Left lung (tissue), 4 donors: ENCODE measurements at regions not wholly inside any gene's neighbourhood (a gene's known extent, or its start where the extent isn't known, plus 50 kb on each side); places are given as distances from the start of the nearest gene placed in this dataset.

ENCODE experiments used
- ATAC-seq: fragments of 200-7000 bp; cut with Tn5 transposase; one replicate; pipeline ENCODE4 v1.9.1; 2020; ENCODE audit warnings: moderate library complexity
- DNase-seq, 4 donors: peaks; one replicate each; pipeline ENCODE4 v3.0.0-alpha.2; 2013 to 2020
- H3K27ac ChIP-seq, 2 donors: fragments of 200-600 bp; sonication (generic) in 1 of 2; one replicate each; pipeline versions ENCODE4 v1.5.0 to v1.8.0; 2020 to 2021
- H3K27me3 ChIP-seq, 2 donors: fragments of 200-600 bp; sonication (generic) in 1 of 2; one replicate each; pipeline versions ENCODE4 v1.5.0 to v1.8.0; 2020 to 2021
- H3K36me3 ChIP-seq, 2 donors: fragments of 200-600 bp; sonication (generic) in 1 of 2; one replicate each; pipeline versions ENCODE4 v1.5.0 to v1.8.0; 2020 to 2021
- H3K4me1 ChIP-seq, 2 donors: fragments of 200-600 bp; one replicate each; pipeline ENCODE4 v1.8.0; 2021
- H3K4me3 ChIP-seq, 2 donors: fragments of 200-600 bp; sonication (generic) in 1 of 2; one replicate each; pipeline versions ENCODE4 v1.5.0 to v1.8.0; 2020 to 2021; ENCODE audit warnings: mild to moderate bottlenecking in 1 of 2
- H3K9me3 ChIP-seq, 2 donors: fragments of 200-600 bp; sonication (generic) in 1 of 2; one replicate each; pipeline versions ENCODE4 v1.5.0 to v1.8.0; 2020 to 2021
- intact Hi-C, 2 donors: fragments of 100-400 bp; cut with DNase I; formaldehyde crosslinking; loops; one replicate each; pipeline versions ENCODE4 v1.11.2 to v1.14.2; 2022
- TF ChIP-seq, protein P1 (sequence below), 2 donors: fragments of 200-600 bp; sonication (generic) in 1 of 2; IDR thresholded peaks; one replicate each; pipeline versions ENCODE4 v1.5.0 to v1.8.0; 2021; ENCODE audit warnings: antibody characterized with exemption in 2 of 2
- donor health status: DM: no; HTN: yes; CAD: no.
- donor health status: DM: no; HTN: no; CAD: no.

DNA sequence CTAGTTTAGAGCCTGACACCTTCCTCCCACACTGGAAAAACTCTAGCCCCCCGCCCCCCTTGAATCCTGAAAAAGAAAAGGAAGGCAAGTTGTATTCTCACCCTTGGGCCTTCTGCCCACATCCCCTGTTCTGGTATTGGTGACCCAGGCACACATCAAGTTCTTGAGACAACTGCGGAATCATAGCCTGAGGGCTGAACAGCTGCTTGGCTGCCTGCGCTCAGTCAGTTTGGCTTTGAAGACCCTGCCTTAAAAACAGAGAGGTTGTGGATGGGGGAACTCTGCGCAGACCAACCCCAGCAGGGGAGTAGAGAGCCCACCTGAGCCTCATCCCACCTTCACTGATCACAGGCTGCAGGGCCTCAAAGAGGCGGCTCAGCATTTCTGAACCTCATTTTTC lies 229.2 kb downstream of the ANAPC1 start:
- intact Hi-C loops = no loop called here
- peaks cover 8 to 10% of the 10 kb centered on the region in 2 donors for H3K4me1 ChIP-seq
- no peak overlapping the region for H3K4me3 ChIP-seq
- no peaks in the 10 kb centered on the region for H3K27me3 ChIP-seq
- DNase-seq (no peak), ATAC-seq (no peak)
- H3K9me3 ChIP-seq = no peaks in the 10 kb centered on the region
- H3K27ac ChIP-seq = no peak overlapping the region
- H3K36me3 ChIP-seq = no peaks in the 10 kb centered on the region
- TF ChIP-seq, protein P1, sequence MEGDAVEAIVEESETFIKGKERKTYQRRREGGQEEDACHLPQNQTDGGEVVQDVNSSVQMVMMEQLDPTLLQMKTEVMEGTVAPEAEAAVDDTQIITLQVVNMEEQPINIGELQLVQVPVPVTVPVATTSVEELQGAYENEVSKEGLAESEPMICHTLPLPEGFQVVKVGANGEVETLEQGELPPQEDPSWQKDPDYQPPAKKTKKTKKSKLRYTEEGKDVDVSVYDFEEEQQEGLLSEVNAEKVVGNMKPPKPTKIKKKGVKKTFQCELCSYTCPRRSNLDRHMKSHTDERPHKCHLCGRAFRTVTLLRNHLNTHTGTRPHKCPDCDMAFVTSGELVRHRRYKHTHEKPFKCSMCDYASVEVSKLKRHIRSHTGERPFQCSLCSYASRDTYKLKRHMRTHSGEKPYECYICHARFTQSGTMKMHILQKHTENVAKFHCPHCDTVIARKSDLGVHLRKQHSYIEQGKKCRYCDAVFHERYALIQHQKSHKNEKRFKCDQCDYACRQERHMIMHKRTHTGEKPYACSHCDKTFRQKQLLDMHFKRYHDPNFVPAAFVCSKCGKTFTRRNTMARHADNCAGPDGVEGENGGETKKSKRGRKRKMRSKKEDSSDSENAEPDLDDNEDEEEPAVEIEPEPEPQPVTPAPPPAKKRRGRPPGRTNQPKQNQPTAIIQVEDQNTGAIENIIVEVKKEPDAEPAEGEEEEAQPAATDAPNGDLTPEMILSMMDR (IDR thresholded peaks at IDR 0.05) = no peak

DNA sequence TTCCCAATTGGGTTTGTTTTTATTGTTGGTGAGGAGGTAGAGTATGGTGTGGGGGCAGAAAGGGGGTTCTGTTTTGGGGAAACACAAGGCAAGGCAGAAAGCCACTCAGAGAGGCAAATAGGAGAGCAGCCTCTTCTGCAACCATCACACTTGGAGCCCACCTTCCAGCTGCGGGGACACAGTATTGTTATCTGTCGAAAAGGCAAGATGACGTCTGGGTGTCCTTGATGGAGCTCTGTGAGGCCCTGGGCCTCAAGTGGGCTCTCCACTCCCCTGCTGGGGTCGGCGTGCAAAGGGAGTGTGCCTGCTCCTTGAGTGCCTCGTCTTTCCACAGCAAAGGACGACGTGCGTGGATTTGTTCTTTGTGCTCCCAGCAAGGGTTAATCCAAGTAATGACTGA lies 227.6 kb downstream of the ANAPC1 start:
- H3K36me3 ChIP-seq = no peaks in the 10 kb centered on the region
- peaks cover 10 to 26% of the 10 kb centered on the region in 2 donors for H3K4me1 ChIP-seq
- no peak overlapping the region for H3K27ac ChIP-seq
- DNase-seq (no peak), ATAC-seq (no peak)
- no peak overlapping the region for H3K4me3 ChIP-seq
- intact Hi-C loops = no loop called here
- no peaks in the 10 kb centered on the region for H3K27me3 ChIP-seq
- TF ChIP-seq, protein P1 (IDR thresholded peaks at IDR 0.05) = no peak
- H3K9me3 ChIP-seq = no peaks in the 10 kb centered on the region

DNA sequence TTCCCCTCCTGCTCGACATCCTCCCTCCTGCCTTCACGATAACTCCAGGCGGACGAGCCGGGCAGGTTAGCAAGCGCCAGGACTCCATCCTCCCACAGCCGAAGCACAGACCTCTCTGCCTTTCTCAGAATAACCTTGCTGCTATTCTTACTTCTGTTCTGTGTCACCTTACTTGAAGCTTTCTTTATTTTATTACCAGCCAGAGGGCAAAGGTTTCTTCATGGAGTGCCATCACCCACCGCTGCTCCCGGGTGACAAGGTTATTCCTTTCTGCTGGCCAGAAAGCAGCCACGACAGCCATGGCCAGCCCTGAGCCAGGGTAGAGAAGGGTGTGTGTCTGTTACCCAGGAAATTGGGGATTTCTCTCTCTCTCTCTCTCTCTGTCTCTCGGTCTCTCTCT lies 227.1 kb downstream of the ANAPC1 start:
- Histone ChIP-seq H3K4me3 (no peak overlapping the region), H3K27me3 (no peaks in the 10 kb centered on the region), H3K36me3 (no peaks in the 10 kb centered on the region), H3K4me1 (peaks cover 12 to 29% of the 10 kb centered on the region in 2 donors), H3K9me3 (no peaks in the 10 kb centered on the region), H3K27ac (no peak overlapping the region)
- TF ChIP-seq, protein P1 (IDR thresholded peaks at IDR 0.05) = no peak
- ATAC-seq (no peak), DNase-seq (no peak)
- intact Hi-C loops = no loop called here

DNA sequence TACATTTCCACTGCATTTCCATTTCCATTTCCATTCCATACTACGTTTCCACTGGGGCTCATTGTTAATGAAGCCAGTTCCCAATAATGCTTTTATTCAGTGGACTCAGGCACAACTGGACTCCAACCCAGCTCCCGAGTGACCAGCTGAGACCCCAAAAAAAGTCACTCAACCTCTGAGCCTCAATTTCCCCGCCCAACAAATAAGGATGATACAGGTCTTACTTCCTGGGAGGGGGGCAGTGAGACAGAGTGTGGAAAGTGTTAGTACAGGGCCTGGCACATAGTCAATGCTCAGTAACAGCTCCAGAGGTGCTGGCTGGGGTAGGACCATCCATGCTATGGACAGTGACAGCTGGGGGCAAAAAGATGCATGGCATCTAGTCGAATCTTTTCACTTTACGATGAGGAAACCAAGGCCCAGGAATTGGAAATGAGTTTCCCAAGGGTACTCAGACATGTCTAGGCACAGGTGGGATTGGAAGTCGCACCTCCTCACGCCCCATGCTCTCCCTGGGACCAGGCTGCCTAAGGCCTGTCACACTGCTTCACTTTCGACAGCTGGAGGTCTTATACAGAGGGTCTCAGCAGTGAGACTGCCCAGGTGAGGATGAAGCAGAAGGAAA lies 226.5 kb downstream of the ANAPC1 start:
- H3K27me3 ChIP-seq = no peaks in the 10 kb centered on the region
- no peak for DNase-seq
- intact Hi-C loops = no loop called here
- no peaks in the 10 kb centered on the region for H3K36me3 ChIP-seq
- peaks cover 18 to 34% of the 10 kb centered on the region in 2 donors for H3K4me1 ChIP-seq
- H3K4me3 ChIP-seq = no peak overlapping the region
- H3K27ac ChIP-seq = no peak overlapping the region
- TF ChIP-seq, protein P1 (IDR thresholded peaks at IDR 0.05) = no peak
- H3K9me3 ChIP-seq = no peaks in the 10 kb centered on the region
- ATAC-seq = no peak

DNA sequence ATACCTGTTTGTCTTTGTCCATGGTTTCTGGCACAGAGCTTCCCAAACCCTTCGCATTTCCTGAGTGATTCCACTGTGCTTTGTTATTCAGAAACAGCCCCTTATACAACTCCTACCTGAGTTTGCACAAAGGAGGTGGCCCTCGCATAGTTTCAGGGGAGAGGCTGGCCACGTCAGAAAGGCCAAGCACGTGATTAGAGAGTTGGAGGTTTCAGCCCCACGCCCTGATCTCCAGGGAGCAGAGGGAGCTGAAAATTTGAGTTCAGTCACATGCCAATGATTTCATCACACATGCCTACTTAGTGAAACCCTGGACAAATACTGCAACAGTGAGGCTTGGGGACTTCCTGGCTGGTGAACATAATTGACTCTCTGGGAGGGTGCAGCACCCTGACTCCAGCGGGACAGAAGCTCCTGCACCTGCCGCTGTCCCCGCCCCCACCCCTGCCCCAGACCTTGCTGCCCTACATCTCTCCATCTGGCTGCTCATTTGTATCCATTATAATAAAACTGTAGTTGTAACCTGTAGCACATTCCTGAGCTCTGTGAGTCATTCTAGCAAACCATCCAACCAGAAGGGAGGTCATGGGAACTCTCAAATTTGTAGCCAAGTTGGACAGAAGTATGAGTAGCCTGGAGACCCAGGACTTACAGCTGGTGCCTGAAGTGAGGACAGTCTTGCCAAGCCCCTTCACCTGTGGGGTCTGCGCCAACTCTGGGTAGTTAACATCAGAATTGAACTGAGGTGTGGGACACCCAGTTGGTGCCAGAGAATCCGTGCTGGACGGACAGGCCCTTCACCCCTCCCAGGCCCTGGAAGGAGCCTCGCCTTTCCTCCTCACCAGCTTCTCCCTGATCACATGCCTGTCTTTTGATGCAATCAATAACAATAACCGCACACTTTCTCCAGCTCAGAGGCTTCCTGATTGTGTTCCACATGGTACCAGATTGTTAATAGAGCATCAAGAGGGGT lies 224.3 kb downstream of the ANAPC1 start:
- intact Hi-C loops = no loop called here
- peak overlapping the region; percentile 73 to 86 for H3K27ac ChIP-seq

More for the DNA sequence above, 224.3 kb downstream of the ANAPC1 start:
- TF ChIP-seq, protein P1 (IDR thresholded peaks at IDR 0.05) = no peak
- peak; percentile 88 for ATAC-seq
- Histone ChIP-seq H3K4me1 (peaks cover 21 to 43% of the 10 kb centered on the region in 2 donors), H3K4me3 (no peak overlapping the region), H3K9me3 (no peaks in the 10 kb centered on the region), H3K27me3 (no peaks in the 10 kb centered on the region), H3K36me3 (no peaks in the 10 kb centered on the region)
- peak in 2 of 4 donors; percentile 84 to 91 for DNase-seq
